ENCODE measurements at regions not wholly inside any gene's neighbourhood (a gene's known extent, or its start where the extent isn't known, plus 50 kb on each side); places are given as distances from the start of the nearest gene placed in this dataset.

- no peak for DNase-seq (ENCODE audit: low read depth)
- Histone ChIP-seq H3K36me3 (ENCODE audit: control insufficient read depth, insufficient read depth, low read length) (no peaks in the 10 kb centered on the region), H3K4me3 (ENCODE audit: low read depth, low read length) (no peak overlapping the region), H3K27me3 (ENCODE audit: control insufficient read depth, insufficient read depth, low read length) (no peaks in the 10 kb centered on the region)
- TF ChIP-seq CTCF (IDR thresholded peaks at IDR 0.05; ENCODE audit: insufficient read depth, low read length, poor library complexity, severe bottlenecking), result no peak
Measured at GRCh38 chr9:27954858-27955257, 381.6 kb upstream of the C9orf72 start.

- Histone ChIP-seq H3K4me3 (ENCODE audit: low read depth, low read length) (no peak overlapping the region), H3K36me3 (ENCODE audit: control insufficient read depth, insufficient read depth, low read length) (no peaks in the 10 kb centered on the region), H3K27me3 (ENCODE audit: control insufficient read depth, insufficient read depth, low read length) (no peaks in the 10 kb centered on the region)
- DNase-seq (ENCODE audit: low read depth), result no peak
- TF ChIP-seq CTCF (IDR thresholded peaks at IDR 0.05; ENCODE audit: insufficient read depth, low read length, poor library complexity, severe bottlenecking), result no peak
Measured at GRCh38 chr9:27963836-27964235, 390.6 kb upstream of the C9orf72 start.

- no peak for DNase-seq (ENCODE audit: low read depth)
- H3K36me3 ChIP-seq (ENCODE audit: control insufficient read depth, insufficient read depth, low read length), result no peaks in the 10 kb centered on the region
- H3K27me3 ChIP-seq (ENCODE audit: control insufficient read depth, insufficient read depth, low read length), result no peaks in the 10 kb centered on the region
- H3K4me3 ChIP-seq (ENCODE audit: low read depth, low read length), result no peak overlapping the region
- TF ChIP-seq CTCF (IDR thresholded peaks at IDR 0.05; ENCODE audit: insufficient read depth, low read length, poor library complexity, severe bottlenecking), result no peak
Measured at GRCh38 chr9:27967210-27967609, 393.9 kb upstream of the C9orf72 start.

DNA sequence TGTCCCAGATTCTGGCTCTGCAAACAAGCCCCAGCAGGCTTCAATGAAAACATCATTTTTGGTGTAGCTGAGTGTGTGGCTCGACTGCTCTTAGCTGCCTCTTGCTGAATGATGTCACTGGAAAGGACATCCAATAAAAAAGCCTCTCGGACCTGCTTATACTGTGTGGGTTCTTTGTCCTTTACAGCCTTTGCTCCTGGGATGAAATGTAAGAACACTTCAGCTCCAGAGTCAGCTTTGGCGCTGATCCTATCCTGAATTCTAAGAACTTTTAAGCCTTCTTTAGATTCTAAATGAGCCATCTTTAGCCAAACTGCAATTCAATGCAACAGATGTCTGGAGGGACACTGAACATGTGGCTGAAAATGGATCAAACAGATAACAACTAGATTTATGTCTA is 404.6 kb upstream of the C9orf72 start:
- TF ChIP-seq CTCF (IDR thresholded peaks at IDR 0.05; ENCODE audit: insufficient read depth, low read length, poor library complexity, severe bottlenecking), result no peak
- Histone ChIP-seq H3K27me3 (ENCODE audit: control insufficient read depth, insufficient read depth, low read length) (no peaks in the 10 kb centered on the region), H3K36me3 (ENCODE audit: control insufficient read depth, insufficient read depth, low read length) (no peaks in the 10 kb centered on the region), H3K4me3 (ENCODE audit: low read depth, low read length) (no peak overlapping the region)
- DNase-seq (ENCODE audit: low read depth), result no peak

GRCh38 chr9:27985714-27986113 is 412.4 kb upstream of the C9orf72 start:
- no peak for DNase-seq (ENCODE audit: low read depth)
- Histone ChIP-seq H3K36me3 (ENCODE audit: control insufficient read depth, insufficient read depth, low read length) (no peaks in the 10 kb centered on the region), H3K4me3 (ENCODE audit: low read depth, low read length) (no peak overlapping the region), H3K27me3 (ENCODE audit: control insufficient read depth, insufficient read depth, low read length) (no peaks in the 10 kb centered on the region)
- no peak for TF ChIP-seq CTCF (IDR thresholded peaks at IDR 0.05; ENCODE audit: insufficient read depth, low read length, poor library complexity, severe bottlenecking)

- DNase-seq (ENCODE audit: low read depth), result no peak
- Histone ChIP-seq H3K4me3 (ENCODE audit: low read depth, low read length) (no peak overlapping the region), H3K36me3 (ENCODE audit: control insufficient read depth, insufficient read depth, low read length) (no peaks in the 10 kb centered on the region), H3K27me3 (ENCODE audit: control insufficient read depth, insufficient read depth, low read length) (no peaks in the 10 kb centered on the region)
- TF ChIP-seq CTCF (IDR thresholded peaks at IDR 0.05; ENCODE audit: insufficient read depth, low read length, poor library complexity, severe bottlenecking), result no peak
Measured at GRCh38 chr9:27990524-27990923, 417.2 kb upstream of the C9orf72 start.

Measured in kidney epithelial cell (primary cell).